ENCODE measurements at regions not wholly inside any gene's neighbourhood (a gene's known extent, or its start where the extent isn't known, plus 50 kb on each side); places are given as distances from the start of the nearest gene placed in this dataset.

DNA sequence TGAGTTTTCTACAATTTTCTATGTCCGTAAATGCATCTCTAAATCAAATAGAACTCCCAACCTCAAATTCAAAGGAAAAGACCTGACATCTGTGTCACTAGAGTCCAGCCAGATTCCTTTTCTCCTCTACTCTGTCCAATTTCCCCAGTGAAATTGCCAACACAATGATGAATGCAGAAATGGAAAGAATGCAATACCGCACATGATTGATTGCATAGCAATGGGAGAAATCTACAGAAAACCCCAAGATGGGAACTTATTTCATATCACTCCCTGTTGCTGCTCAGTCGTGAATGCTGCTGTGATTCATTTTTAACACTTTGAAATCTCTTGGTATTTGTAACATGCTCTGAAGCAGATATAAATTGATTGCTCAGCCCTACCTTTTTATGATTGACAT, 355.1 kb upstream of the TUSC1 start:
- Mint-ChIP-seq H3K36me3 (ENCODE audit: unreplicated experiment) (no peaks in the 10 kb centered on the region), H3K4me3 (ENCODE audit: unreplicated experiment) (no peak overlapping the region), H3K4me1 (ENCODE audit: low read depth, unreplicated experiment) (no peaks in the 10 kb centered on the region), H3K27me3 (ENCODE audit: unreplicated experiment) (peaks cover 2% of the 10 kb centered on the region), H3K27ac (ENCODE audit: unreplicated experiment) (no peak overlapping the region), H3K9me3 (ENCODE audit: unreplicated experiment) (no peaks in the 10 kb centered on the region)
- TF ChIP-seq, protein P1, sequence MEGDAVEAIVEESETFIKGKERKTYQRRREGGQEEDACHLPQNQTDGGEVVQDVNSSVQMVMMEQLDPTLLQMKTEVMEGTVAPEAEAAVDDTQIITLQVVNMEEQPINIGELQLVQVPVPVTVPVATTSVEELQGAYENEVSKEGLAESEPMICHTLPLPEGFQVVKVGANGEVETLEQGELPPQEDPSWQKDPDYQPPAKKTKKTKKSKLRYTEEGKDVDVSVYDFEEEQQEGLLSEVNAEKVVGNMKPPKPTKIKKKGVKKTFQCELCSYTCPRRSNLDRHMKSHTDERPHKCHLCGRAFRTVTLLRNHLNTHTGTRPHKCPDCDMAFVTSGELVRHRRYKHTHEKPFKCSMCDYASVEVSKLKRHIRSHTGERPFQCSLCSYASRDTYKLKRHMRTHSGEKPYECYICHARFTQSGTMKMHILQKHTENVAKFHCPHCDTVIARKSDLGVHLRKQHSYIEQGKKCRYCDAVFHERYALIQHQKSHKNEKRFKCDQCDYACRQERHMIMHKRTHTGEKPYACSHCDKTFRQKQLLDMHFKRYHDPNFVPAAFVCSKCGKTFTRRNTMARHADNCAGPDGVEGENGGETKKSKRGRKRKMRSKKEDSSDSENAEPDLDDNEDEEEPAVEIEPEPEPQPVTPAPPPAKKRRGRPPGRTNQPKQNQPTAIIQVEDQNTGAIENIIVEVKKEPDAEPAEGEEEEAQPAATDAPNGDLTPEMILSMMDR (IDR thresholded peaks at IDR 0.05; ENCODE audit: partially characterized antibody, unreplicated experiment): no peak
- no peak for DNase-seq

DNA sequence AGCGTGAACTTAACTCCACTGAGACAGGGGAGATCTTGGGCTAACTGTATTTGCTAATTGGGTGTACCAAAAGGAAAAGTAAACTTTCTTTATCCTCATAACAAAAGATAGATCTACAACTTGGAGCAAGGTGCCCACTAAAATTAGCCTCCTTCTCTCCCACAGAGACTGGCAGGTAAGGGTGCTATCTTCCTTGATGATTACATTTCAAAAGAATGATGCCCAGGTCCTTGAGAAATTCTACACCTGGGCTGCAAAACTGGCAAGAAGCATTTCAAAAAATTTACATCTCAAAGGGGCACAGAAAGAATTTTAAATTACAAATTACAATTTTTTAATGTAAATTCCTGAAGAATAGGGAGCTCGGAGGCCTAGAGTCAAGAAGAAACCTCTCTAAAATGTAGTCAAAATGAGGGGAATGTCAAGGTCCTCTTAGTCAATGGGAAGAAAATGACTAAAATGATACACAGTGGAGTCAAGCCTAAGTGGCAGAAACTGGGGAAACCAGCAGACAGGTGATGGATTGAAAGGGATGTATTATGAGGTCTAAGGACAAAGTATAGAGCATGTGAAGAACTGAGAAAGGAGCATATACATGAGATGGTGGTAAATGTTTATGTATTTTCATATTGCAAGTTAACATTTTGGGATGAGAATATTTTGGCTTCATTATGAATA, 348.3 kb upstream of the TUSC1 start:
- Mint-ChIP-seq H3K4me3 (ENCODE audit: unreplicated experiment) (no peak overlapping the region), H3K36me3 (ENCODE audit: unreplicated experiment) (no peaks in the 10 kb centered on the region), H3K27ac (ENCODE audit: unreplicated experiment) (no peak overlapping the region), H3K9me3 (ENCODE audit: unreplicated experiment) (no peaks in the 10 kb centered on the region), H3K4me1 (ENCODE audit: low read depth, unreplicated experiment) (no peaks in the 10 kb centered on the region), H3K27me3 (ENCODE audit: unreplicated experiment) (no peaks in the 10 kb centered on the region)
- TF ChIP-seq, protein P1 (IDR thresholded peaks at IDR 0.05; ENCODE audit: partially characterized antibody, unreplicated experiment): no peak
- no peak for DNase-seq

DNA sequence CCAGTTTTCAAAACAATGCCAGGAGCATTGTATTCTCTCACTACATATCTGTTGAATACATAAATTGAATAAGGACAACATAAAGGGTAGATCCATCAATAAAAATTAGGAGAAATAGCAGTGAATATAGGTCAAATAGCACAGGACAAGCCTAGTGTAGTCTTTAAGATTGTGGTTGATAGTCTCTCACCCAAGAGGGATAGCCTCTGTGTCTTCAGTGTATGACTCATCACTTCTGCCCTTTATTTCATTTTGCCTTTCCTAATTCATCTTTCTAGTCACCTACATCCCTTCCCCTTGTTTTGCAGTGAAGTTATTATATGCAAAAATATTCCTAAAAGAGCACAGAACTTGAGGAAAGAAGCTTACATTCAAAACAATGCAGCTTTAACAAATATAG, 335.0 kb upstream of the TUSC1 start:
- Mint-ChIP-seq H3K4me1 (ENCODE audit: low read depth, unreplicated experiment) (peaks cover 2% of the 10 kb centered on the region), H3K27me3 (ENCODE audit: unreplicated experiment) (no peaks in the 10 kb centered on the region), H3K27ac (ENCODE audit: unreplicated experiment) (no peak overlapping the region), H3K9me3 (ENCODE audit: unreplicated experiment) (peaks cover 3% of the 10 kb centered on the region), H3K4me3 (ENCODE audit: unreplicated experiment) (no peak overlapping the region), H3K36me3 (ENCODE audit: unreplicated experiment) (peaks cover 4% of the 10 kb centered on the region)
- TF ChIP-seq, protein P1 (IDR thresholded peaks at IDR 0.05; ENCODE audit: partially characterized antibody, unreplicated experiment): no peak
- DNase-seq: no peak

DNA sequence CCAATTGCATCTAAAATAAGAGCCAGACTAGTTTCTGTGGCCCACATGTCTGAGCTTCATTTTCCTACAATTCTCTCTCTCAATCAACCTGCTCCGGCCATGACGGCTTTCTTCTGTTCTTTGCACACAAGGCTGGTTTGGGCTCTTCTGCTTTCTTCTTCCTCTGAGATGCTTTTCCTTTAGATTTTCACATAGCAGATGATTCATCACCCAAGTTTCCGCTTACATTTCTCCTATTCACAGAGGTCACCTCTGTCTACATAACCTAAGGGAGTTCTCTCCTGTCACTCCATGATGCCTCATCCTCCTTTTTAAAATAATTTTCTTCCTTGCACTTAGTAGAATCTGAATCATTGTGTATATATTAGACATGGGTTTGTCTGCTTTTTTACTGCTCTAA, 334.6 kb upstream of the TUSC1 start:
- H3K36me3 Mint-ChIP-seq (ENCODE audit: unreplicated experiment): no peaks in the 10 kb centered on the region
- H3K9me3 Mint-ChIP-seq (ENCODE audit: unreplicated experiment): peaks cover 3% of the 10 kb centered on the region
- DNase-seq: no peak
- TF ChIP-seq, protein P1 (IDR thresholded peaks at IDR 0.05; ENCODE audit: partially characterized antibody, unreplicated experiment): no peak
- no peak overlapping the region for H3K27ac Mint-ChIP-seq (ENCODE audit: unreplicated experiment)
- H3K27me3 Mint-ChIP-seq (ENCODE audit: unreplicated experiment): no peaks in the 10 kb centered on the region
- no peak overlapping the region for H3K4me3 Mint-ChIP-seq (ENCODE audit: unreplicated experiment)
- peaks cover 2% of the 10 kb centered on the region for H3K4me1 Mint-ChIP-seq (ENCODE audit: low read depth, unreplicated experiment)

DNA sequence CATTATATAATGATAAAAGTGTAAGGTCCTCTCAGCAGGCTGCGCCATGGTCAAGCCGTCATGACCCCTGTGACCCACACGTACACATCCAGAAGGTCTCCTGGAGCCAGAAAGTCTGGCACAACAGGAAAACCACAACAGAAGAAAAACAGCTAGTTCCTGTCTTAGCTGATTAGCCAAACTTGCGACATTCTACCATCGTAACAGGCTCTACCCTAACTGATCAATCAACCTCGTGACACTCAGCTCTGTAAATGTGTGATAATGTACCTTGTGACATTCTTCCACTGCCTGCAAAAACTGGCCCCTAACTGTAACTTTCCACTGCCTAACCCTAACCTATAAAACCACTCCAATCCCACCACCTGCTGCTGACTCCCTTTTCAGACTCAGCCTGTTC, 316.4 kb upstream of the TUSC1 start:
- TF ChIP-seq, protein P1 (IDR thresholded peaks at IDR 0.05; ENCODE audit: partially characterized antibody, unreplicated experiment): no peak
- DNase-seq: no peak
- H3K4me3 Mint-ChIP-seq (ENCODE audit: unreplicated experiment): no peak overlapping the region
- no peaks in the 10 kb centered on the region for H3K4me1 Mint-ChIP-seq (ENCODE audit: low read depth, unreplicated experiment)
- no peaks in the 10 kb centered on the region for H3K27me3 Mint-ChIP-seq (ENCODE audit: unreplicated experiment)
- peaks cover 5% of the 10 kb centered on the region for H3K36me3 Mint-ChIP-seq (ENCODE audit: unreplicated experiment)
- H3K9me3 Mint-ChIP-seq (ENCODE audit: unreplicated experiment): peaks cover 5% of the 10 kb centered on the region
- no peak overlapping the region for H3K27ac Mint-ChIP-seq (ENCODE audit: unreplicated experiment)

All from glutamatergic neuron (in vitro differentiated cells).